IPS DF 6.9 (cell line): ENCODE measurements at regions not wholly inside any gene's neighbourhood (a gene's known extent, or its start where the extent isn't known, plus 50 kb on each side); places are given as distances from the start of the nearest gene placed in this dataset.

Experiments
- DNase-seq: peaks from one replicate; pipeline ENCODE4 v3.0.0-alpha.2; 2013; ENCODE audit warnings: low read depth, low spot score
- H3K27ac ChIP-seq: one replicate; pipeline ENCODE4 v1.5.1; 2013; ENCODE audit warnings: low read length, control low read depth
- H3K27me3 ChIP-seq: 2 replicates; pipeline ENCODE4 v1.6.1; 2013; ENCODE audit warnings: mild to moderate bottlenecking, low read length; ENCODE audit not compliant: control insufficient read depth, insufficient read depth
- H3K36me3 ChIP-seq: 2 replicates; pipeline ENCODE4 v1.6.1; 2013; ENCODE audit warnings: low read length; ENCODE audit not compliant: control insufficient read depth, insufficient read depth
- H3K4me1 ChIP-seq: 2 replicates; pipeline ENCODE4 v1.6.1; 2013; ENCODE audit warnings: low read length; ENCODE audit not compliant: control insufficient read depth, insufficient read depth
- H3K4me3 ChIP-seq: 2 replicates; pipeline ENCODE4 v1.5.1; 2013; ENCODE audit warnings: mild to moderate bottlenecking, low read length
- H3K9me3 ChIP-seq: 2 replicates; pipeline ENCODE4 v1.6.1; 2013; ENCODE audit warnings: low read length, inconsistent platforms; ENCODE audit not compliant: control insufficient read depth, insufficient read depth
- WGBS: extraction: QIAGEN DNeasy Blood & Tissue Kit; methylation state at CpG from one replicate; pipeline ENCODE4 v1.1.7; 2013; ENCODE audit warnings: mixed read lengths, missing lambda C conversion rate; ENCODE audit not compliant: insufficient read length, insufficient coverage; 5-methylcytosine and 5-hydroxymethylcytosine counted together

DNA sequence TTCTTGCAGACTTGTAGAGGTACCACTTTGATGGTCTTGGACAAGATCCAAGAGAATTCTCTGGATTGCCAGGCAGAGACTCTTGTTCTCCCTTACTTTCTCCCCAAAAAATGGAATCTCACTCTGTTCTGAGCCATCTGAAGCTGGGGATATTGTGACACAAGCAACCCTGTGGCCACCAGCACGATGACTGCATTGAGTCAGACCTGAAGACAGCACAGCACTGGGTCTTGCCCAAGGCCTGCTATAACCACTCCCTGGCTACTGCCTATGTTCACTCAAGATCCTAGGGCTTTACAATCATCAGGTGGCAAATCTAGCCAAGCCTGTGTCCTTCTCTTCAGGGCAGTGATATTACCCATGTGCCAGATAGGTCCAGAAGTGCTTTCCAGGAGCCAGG is 202.5 kb upstream of the SERP2 start:
- H3K27ac ChIP-seq: no peak overlapping the region
- no peaks in the 10 kb centered on the region for H3K36me3 ChIP-seq
- no peaks in the 10 kb centered on the region for H3K9me3 ChIP-seq
- DNase-seq: no peak
- no peaks in the 10 kb centered on the region for H3K27me3 ChIP-seq
- no CpG with 5 or more reads among the region's 1 CpG for WGBS
- no peak overlapping the region for H3K4me3 ChIP-seq
- no peaks in the 10 kb centered on the region for H3K4me1 ChIP-seq

DNA sequence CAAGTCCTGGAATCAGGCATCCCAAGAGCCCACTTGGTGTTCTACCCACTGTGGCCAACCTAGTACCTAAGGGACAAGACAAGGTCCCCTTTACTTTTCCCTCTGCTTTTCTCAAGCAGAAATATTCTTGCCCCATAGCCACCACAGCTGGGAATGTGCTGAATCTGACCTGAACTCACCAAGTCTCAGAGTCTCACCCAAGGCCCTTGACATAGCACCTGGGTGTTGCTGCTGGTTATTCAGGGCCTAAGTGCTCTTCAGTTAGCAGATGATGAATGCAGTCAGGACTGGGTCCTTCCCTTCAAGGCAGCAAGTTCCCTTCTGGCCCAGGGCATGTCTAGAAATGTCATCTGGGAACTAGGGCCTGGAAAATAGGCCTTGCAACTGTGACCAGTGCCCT is 201.8 kb upstream of the SERP2 start:
- Histone ChIP-seq H3K9me3 (no peaks in the 10 kb centered on the region), H3K4me1 (no peaks in the 10 kb centered on the region), H3K4me3 (no peak overlapping the region), H3K36me3 (no peaks in the 10 kb centered on the region), H3K27me3 (no peaks in the 10 kb centered on the region), H3K27ac (no peak overlapping the region)
- no peak for DNase-seq

DNA sequence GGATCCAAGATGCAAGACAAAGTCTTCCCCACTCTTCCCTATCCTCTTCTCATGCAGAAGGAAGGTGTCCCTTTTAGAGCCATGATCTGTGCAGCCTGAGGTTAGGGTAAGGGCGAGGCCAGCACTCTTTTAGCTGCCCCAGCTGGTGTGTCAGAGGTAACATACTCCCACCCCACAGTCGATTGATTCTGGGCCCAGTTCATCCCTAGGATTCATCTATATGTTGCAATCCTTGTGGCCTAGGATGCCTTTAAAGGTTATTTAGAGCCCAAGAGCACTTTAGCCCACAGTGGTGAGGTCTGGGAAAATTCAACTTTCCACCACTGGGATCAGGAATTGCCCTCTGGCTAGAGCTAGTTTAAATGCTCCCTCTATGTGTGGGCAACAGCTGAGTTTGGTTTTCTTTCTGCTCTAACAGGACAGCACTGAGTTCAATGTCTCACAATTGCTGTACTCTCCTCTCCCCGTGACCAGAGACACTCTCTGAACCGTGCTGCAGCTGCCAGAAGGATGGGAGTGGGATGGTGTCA is 201.3 kb upstream of the SERP2 start:
- Histone ChIP-seq H3K36me3 (no peaks in the 10 kb centered on the region), H3K9me3 (no peaks in the 10 kb centered on the region), H3K4me3 (no peak overlapping the region), H3K27ac (no peak overlapping the region), H3K27me3 (no peaks in the 10 kb centered on the region), H3K4me1 (no peaks in the 10 kb centered on the region)
- DNase-seq: no peak
- no CpG with 5 or more reads among the region's 4 CpGs for WGBS

DNA sequence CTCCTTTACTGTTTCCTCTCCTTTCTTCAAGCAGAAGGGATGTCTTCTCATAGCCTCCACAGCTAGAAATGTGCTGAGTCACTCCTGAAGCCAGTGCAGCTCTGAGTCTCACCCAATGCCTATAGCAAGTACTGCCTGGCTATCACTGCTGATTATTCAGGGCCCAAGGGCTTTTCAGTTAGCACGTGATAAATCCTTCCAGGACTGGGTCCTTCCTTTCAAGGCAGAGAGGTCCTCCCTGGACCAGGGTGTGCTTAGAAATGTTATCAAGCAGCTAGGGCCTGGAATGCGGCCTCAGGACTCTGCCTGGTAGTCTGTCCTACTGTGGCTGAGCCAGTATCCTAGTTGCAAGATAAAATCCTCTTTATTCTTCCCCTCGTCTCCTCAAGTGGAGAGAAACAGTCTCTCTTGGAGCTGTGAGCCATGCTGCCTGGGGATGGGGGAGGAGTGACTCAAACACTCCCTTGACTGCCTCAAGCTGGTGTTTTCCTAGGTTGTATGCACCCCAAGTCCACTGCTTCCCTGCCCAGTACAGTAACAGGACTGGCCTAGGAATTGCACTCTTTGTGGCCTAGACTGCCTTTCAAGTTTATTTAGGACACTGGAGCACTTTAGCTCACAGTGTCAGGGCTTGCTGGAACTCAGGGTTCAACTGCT is 198.7 kb upstream of the SERP2 start:
- Histone ChIP-seq H3K27ac (no peak overlapping the region), H3K9me3 (no peaks in the 10 kb centered on the region), H3K36me3 (no peaks in the 10 kb centered on the region), H3K27me3 (no peaks in the 10 kb centered on the region), H3K4me3 (no peak overlapping the region), H3K4me1 (no peaks in the 10 kb centered on the region)
- no CpG with 5 or more reads among the region's 3 CpGs for WGBS
- no peak for DNase-seq

DNA sequence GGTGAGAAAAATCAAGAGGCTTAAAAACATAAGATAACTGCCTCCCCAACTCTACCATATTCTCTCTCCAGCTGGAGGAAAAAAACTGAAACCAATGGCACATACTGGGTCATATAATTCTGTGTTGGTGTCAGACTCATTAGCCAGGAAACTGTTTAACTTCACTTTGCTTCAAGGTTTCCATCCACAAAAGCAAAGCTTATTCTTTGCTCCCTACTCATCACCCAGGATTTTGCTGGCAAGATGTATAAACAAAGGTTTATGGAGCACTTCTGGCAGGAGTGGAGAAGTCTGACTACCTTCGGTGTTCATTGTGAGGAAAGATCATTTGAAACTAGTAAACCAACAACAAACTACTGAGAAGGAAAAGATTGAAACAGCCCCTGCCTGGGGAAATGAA is 197.5 kb upstream of the SERP2 start:
- WGBS: no CpG with 5 or more reads among the region's 1 CpG

DNA sequence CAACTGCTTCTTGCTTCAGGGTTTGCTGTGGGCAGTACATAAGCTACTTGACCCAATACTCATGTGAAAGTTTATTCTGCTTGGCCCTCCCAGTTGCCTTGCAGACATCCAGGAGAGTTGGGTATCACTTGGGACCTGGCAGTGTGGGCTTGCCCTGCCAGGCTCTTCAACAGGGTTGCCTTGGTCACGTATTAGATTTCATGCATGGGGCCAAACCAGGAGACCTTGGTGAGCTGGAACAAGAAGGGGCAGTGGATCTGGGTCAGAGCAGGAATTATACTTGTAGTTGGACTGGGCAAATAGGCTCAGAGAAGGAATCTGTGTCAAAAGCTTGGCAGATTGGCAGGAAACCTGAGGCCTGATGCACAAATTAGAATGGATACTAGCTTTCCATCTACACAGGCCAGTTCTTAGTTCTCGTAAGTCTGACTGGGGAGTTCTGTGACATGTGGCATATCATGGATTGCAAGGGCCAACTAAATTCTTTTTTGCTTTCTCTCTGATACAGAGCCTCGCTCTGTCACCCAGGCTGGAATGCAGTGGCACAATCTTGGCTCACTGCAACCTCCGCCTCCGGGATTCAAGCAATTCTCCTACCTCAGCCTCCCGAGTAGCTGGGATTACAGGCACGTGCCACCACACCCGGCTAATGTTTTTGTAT is 192.6 kb upstream of the SERP2 start:
- Histone ChIP-seq H3K27ac (no peak overlapping the region), H3K9me3 (no peaks in the 10 kb centered on the region), H3K27me3 (no peaks in the 10 kb centered on the region), H3K4me3 (no peak overlapping the region), H3K36me3 (no peaks in the 10 kb centered on the region), H3K4me1 (no peaks in the 10 kb centered on the region)
- no peak for DNase-seq
- no CpG with 5 or more reads among the region's 8 CpGs for WGBS

More for the DNA sequence above, 197.5 kb upstream of the SERP2 start:
- Histone ChIP-seq H3K4me3 (no peak overlapping the region), H3K27me3 (no peaks in the 10 kb centered on the region), H3K4me1 (no peaks in the 10 kb centered on the region), H3K36me3 (no peaks in the 10 kb centered on the region), H3K27ac (no peak overlapping the region), H3K9me3 (no peaks in the 10 kb centered on the region)
- no peak for DNase-seq

DNA sequence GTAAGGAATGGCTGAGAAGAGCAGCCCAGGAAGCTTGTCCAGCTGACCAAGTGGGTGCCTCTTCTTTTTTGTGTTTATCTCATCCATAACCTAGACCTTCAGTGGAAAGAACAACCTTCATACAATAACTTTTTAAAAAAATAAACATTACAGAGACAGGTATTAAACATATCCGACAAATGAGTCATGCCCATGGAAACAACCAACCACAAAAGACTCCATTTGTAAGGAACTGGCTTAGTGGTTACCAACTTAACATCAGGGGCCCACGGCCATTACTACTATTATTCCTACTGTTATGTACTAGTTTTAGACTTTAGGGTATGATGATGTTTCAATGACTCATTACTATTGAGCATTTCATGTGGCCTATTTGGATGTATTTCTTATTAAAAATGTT is 191.7 kb upstream of the SERP2 start:
- no peak for DNase-seq
- H3K9me3 ChIP-seq: no peaks in the 10 kb centered on the region
- H3K27me3 ChIP-seq: no peaks in the 10 kb centered on the region
- no peak overlapping the region for H3K27ac ChIP-seq
- H3K4me3 ChIP-seq: no peak overlapping the region
- no CpG with 5 or more reads among the region's 2 CpGs for WGBS
- no peaks in the 10 kb centered on the region for H3K4me1 ChIP-seq
- H3K36me3 ChIP-seq: no peaks in the 10 kb centered on the region

DNA sequence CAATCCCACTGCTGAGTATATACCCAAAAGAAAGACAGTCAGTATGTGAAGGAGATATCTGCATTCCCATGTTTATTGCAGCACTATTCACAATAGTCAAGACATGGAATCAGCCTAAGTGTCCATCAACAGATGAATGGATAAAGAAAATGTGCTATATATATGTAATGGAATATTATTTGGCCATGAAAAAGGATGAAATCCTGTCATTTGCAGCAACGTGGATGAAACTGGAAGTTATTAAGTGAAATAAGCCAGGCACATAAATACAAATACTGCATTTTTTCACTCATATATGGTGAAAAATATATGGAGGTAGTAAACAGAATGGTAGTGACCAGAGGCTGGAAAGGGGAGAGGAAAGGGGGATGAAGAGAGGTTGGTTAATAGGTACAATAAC is 188.9 kb upstream of the SERP2 start:
- no peak overlapping the region for H3K4me3 ChIP-seq
- no peak overlapping the region for H3K27ac ChIP-seq
- DNase-seq: no peak
- H3K4me1 ChIP-seq: no peaks in the 10 kb centered on the region
- no peaks in the 10 kb centered on the region for H3K27me3 ChIP-seq
- H3K36me3 ChIP-seq: no peaks in the 10 kb centered on the region
- no peaks in the 10 kb centered on the region for H3K9me3 ChIP-seq
- no CpG with 5 or more reads among the region's 1 CpG for WGBS

DNA sequence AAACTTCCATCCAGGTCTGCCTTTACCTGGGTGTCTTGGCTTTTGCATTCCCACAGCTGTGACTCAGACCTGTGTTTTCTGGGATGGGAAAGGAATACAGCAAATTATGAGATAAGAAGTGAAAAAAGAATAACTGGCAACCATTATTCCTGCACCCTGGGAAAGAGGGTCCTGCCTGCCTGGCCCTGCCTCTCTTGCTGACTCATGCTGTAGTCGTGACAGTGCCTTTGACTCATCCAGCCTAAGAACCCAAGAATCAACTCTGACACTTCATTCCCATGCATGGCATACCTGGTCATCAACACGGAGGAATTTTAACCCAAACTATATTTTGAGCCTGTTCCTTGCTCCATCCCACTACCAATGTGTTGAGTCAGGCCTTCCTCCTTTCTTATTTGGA is 185.4 kb upstream of the SERP2 start:
- no CpG with 5 or more reads among the region's 2 CpGs for WGBS
- H3K27me3 ChIP-seq: no peaks in the 10 kb centered on the region
- no peak overlapping the region for H3K27ac ChIP-seq
- no peaks in the 10 kb centered on the region for H3K9me3 ChIP-seq
- H3K36me3 ChIP-seq: no peaks in the 10 kb centered on the region
- no peak for DNase-seq
- H3K4me3 ChIP-seq: no peak overlapping the region
- H3K4me1 ChIP-seq: no peaks in the 10 kb centered on the region

DNA sequence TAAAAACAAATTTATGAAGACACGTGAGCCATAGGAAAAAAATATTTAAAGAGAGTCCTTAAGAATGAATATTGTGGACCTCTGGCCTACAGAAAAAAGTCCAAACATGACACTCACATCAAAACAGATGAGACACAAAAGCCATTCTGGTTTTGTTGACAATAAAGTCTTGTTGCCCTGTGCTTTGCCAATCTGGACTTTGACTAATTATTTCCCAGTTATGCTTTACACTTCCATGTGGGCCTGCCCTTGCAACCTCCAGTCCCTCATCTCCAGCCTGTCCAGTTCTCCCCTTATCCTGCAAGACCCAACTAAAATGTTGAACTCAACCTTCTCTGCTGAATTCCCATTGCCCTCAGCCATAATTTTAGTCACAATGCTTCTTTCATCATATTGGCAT is 184.5 kb upstream of the SERP2 start:
- DNase-seq: no peak
- Histone ChIP-seq H3K4me1 (no peaks in the 10 kb centered on the region), H3K9me3 (no peaks in the 10 kb centered on the region), H3K27me3 (no peaks in the 10 kb centered on the region), H3K27ac (no peak overlapping the region), H3K36me3 (no peaks in the 10 kb centered on the region), H3K4me3 (no peak overlapping the region)
- no CpG with 5 or more reads among the region's 1 CpG for WGBS

DNA sequence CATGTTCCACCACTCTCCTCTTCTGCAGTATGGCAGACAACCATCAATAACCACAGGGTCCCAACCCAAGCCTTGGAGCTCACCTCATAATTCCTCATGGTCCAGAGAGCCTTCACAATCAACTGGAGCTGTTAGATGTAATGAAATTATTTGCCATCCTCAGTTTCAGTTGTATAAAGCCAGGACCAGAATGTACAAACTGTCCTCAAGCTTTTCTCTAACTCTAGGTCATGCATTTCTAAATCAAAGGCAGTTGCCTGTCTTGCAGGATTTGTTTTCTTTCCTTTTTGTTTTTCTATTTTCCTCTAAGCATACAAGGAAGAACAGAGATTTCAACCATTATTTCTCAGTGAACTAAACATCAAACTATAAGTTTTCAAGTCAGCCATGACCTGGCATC is 182.5 kb upstream of the SERP2 start:
- no peak overlapping the region for H3K4me3 ChIP-seq
- no peak for DNase-seq
- H3K27ac ChIP-seq: no peak overlapping the region
- no peaks in the 10 kb centered on the region for H3K27me3 ChIP-seq
- no peaks in the 10 kb centered on the region for H3K4me1 ChIP-seq
- H3K9me3 ChIP-seq: no peaks in the 10 kb centered on the region
- no peaks in the 10 kb centered on the region for H3K36me3 ChIP-seq
